ENCODE measurements at regions not wholly inside any gene's neighbourhood (a gene's known extent, or its start where the extent isn't known, plus 50 kb on each side); places are given as distances from the start of the nearest gene placed in this dataset.

GRCh38 chr17:31687505-31688126, 171.4 kb downstream of the COPRS start:
- 76 to 79% methylated on average over 6 of the region's 6 CpGs for WGBS, 2 donors
- ATAC-seq, result no peak
- H3K4me3 ChIP-seq, result no peak overlapping the region

DNA sequence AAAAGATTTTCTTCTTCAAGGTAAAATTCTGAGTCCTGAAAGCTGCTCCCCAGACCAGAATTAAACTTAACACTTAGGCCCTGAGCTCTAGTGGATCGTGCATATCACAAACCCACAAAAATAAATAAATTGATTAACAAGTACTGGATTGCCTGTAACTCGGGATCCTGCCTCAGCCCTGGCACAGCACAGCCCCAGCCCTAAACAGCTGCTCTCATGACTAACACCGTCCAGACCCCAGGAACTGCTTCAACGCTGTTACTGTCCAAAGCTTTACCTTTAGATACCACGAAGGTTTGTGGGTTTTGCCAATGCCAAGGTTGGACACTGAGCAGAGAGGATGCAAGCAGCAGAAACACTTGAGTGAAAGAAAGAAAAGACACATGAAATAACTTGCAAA, 172.5 kb downstream of the COPRS start:
- Histone ChIP-seq H3K4me3 (no peak overlapping the region), H3K9me3 (no peaks in the 10 kb centered on the region), H3K4me1 (no peaks in the 10 kb centered on the region), H3K36me3 (replicated peaks in 1 of 2; ENCODE audit: insufficient read depth in 1 of 2, low read depth in 2 of 2) (no peaks in the 10 kb centered on the region), H3K27me3 (no peaks in the 10 kb centered on the region), H3K27ac (no peak overlapping the region)
- 56 to 71% methylated on average over 5 of the region's 5 CpGs for WGBS, 2 donors
- intact Hi-C loops (cut with DNase I), result no loop called here
- TF ChIP-seq, protein P1, sequence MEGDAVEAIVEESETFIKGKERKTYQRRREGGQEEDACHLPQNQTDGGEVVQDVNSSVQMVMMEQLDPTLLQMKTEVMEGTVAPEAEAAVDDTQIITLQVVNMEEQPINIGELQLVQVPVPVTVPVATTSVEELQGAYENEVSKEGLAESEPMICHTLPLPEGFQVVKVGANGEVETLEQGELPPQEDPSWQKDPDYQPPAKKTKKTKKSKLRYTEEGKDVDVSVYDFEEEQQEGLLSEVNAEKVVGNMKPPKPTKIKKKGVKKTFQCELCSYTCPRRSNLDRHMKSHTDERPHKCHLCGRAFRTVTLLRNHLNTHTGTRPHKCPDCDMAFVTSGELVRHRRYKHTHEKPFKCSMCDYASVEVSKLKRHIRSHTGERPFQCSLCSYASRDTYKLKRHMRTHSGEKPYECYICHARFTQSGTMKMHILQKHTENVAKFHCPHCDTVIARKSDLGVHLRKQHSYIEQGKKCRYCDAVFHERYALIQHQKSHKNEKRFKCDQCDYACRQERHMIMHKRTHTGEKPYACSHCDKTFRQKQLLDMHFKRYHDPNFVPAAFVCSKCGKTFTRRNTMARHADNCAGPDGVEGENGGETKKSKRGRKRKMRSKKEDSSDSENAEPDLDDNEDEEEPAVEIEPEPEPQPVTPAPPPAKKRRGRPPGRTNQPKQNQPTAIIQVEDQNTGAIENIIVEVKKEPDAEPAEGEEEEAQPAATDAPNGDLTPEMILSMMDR (IDR thresholded peaks at IDR 0.05), result no peak
- TF ChIP-seq POLR2A (IDR thresholded peaks at IDR 0.05), result no peak
- ATAC-seq, result no peak
- DNase-seq, result no peak

More at GRCh38 chr17:31687505-31688126, 171.4 kb downstream of the COPRS start:
- Histone ChIP-seq H3K4me1 (no peaks in the 10 kb centered on the region), H3K36me3 (replicated peaks in 1 of 2; ENCODE audit: insufficient read depth in 1 of 2, low read depth in 2 of 2) (no peaks in the 10 kb centered on the region), H3K27me3 (no peaks in the 10 kb centered on the region), H3K9me3 (no peaks in the 10 kb centered on the region), H3K27ac (no peak overlapping the region)
- no peak for DNase-seq
- TF ChIP-seq, protein P1 (IDR thresholded peaks at IDR 0.05), result no peak
- TF ChIP-seq POLR2A (IDR thresholded peaks at IDR 0.05), result no peak
- intact Hi-C loops (cut with DNase I), result no loop called here

DNA sequence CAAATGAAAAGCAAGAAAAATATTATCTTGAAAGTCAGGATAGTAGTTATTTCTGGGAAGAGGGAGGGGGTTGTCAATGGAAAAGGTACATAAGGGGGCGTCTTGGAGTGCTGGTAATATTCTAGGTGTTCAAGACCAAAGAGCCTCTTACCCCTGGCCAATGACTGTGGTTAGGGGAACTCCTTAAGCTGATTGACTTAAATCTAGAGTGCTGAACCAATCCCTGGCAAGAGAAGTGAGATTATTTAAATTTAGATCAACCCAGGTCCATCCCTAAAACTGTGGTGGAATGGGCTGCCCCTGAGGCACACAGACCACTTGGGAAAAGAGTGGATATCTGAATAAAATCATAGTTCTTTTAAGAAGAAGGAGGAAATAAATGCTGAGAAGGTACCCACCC, 174.1 kb downstream of the COPRS start:
- Histone ChIP-seq H3K4me3 (no peak overlapping the region), H3K4me1 (no peaks in the 10 kb centered on the region), H3K9me3 (no peaks in the 10 kb centered on the region), H3K36me3 (replicated peaks in 1 of 2; ENCODE audit: insufficient read depth in 1 of 2, low read depth in 2 of 2) (no peaks in the 10 kb centered on the region), H3K27me3 (no peaks in the 10 kb centered on the region), H3K27ac (no peak overlapping the region)
- ATAC-seq (no peak), DNase-seq (no peak)
- 0% methylated on average over 1 of the region's 1 CpG for WGBS, 2 donors
- intact Hi-C loops (cut with DNase I), result no loop called here
- TF ChIP-seq, protein P1 (IDR thresholded peaks at IDR 0.05), result no peak
- TF ChIP-seq POLR2A (IDR thresholded peaks at IDR 0.05), result no peak

GRCh38 chr17:31680126-31680525, 178.9 kb downstream of the COPRS start:
- Histone ChIP-seq H3K27me3 (no peaks in the 10 kb centered on the region), H3K4me1 (no peaks in the 10 kb centered on the region), H3K9me3 (no peaks in the 10 kb centered on the region), H3K36me3 (replicated peaks in 1 of 2; ENCODE audit: insufficient read depth in 1 of 2, low read depth in 2 of 2) (no peaks in the 10 kb centered on the region), H3K4me3 (no peak overlapping the region), H3K27ac (no peak overlapping the region)
- TF ChIP-seq POLR2A (IDR thresholded peaks at IDR 0.05), result no peak
- TF ChIP-seq, protein P1 (IDR thresholded peaks at IDR 0.05), result no peak
- ATAC-seq, result no peak
- intact Hi-C loops (cut with DNase I), result no loop called here
- WGBS, 2 donors, result 60 to 77% methylated on average over 8 of the region's 8 CpGs
- DNase-seq, result no peak

DNA sequence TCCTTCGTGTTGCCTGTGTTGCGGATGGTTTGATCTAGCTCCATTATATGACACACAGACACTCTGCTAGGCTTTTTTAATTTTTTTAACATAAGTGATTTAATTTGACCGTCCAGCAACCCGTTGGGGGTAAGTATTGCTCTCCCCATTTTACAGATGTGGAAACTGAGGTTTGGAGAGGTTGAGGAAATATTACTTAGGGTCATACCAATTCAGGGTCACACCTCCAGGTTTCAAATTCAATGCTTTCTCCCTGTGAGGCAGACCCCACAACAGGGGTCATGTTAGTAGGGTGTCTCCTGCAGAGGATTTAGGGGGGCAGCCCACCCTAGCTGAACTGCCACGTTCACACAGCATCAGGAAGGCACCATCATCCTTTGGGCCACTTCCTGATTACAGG, 179.4 kb downstream of the COPRS start:
- Histone ChIP-seq H3K27ac (no peak overlapping the region), H3K4me1 (no peaks in the 10 kb centered on the region), H3K36me3 (replicated peaks in 1 of 2; ENCODE audit: insufficient read depth in 1 of 2, low read depth in 2 of 2) (no peaks in the 10 kb centered on the region), H3K27me3 (no peaks in the 10 kb centered on the region), H3K9me3 (no peaks in the 10 kb centered on the region), H3K4me3 (no peak overlapping the region)
- TF ChIP-seq, protein P1 (IDR thresholded peaks at IDR 0.05), result no peak
- no peak for TF ChIP-seq POLR2A (IDR thresholded peaks at IDR 0.05)
- no peak for ATAC-seq
- no peak for DNase-seq
- intact Hi-C loops (cut with DNase I), result no loop called here
- 87 to 91% methylated on average over 5 of the region's 5 CpGs for WGBS, 2 donors
